ENCODE measurements at regions not wholly inside any gene's neighbourhood (a gene's known extent, or its start where the extent isn't known, plus 50 kb on each side); places are given as distances from the start of the nearest gene placed in this dataset.
"Not testable (repeated sequence)": the region's sequence is repeated elsewhere in the genome, so short reads cannot be mapped to it uniquely, and the experiment has no call there.

- DNase-seq (ENCODE audit: low read depth), result no peak
- in situ Hi-C loops (cut with HindIII; ENCODE audit: low sequenced_read_pairs), result no loop called here
- TF ChIP-seq CTCF (IDR thresholded peaks at IDR 0.05; ENCODE audit: low read depth, low read length, missing control alignments), result no peak
- no peak overlapping the region for H3K4me3 ChIP-seq (ENCODE audit: low read depth, low read length)
Observed at GRCh38 chr2:19178175-19178574, 180.2 kb downstream of the OSR1 start.

GRCh38 chr2:19176977-19177376 lies 181.4 kb downstream of the OSR1 start:
- in situ Hi-C loops (cut with HindIII; ENCODE audit: low sequenced_read_pairs), result no loop called here

GRCh38 chr2:19176172-19176852 lies 182.1 kb downstream of the OSR1 start:
- in situ Hi-C loops (cut with HindIII; ENCODE audit: low sequenced_read_pairs), result no loop called here
- no peak for DNase-seq (ENCODE audit: low read depth)
- TF ChIP-seq CTCF (IDR thresholded peaks at IDR 0.05; ENCODE audit: low read depth, low read length, missing control alignments), result no peak

More at GRCh38 chr2:19176977-19177376, 181.4 kb downstream of the OSR1 start:
- DNase-seq (ENCODE audit: low read depth), result no peak
- H3K4me3 ChIP-seq (ENCODE audit: low read depth, low read length), result no peak overlapping the region
- no peak for TF ChIP-seq CTCF (IDR thresholded peaks at IDR 0.05; ENCODE audit: low read depth, low read length, missing control alignments)

GRCh38 chr2:19174176-19174575 lies 184.2 kb downstream of the OSR1 start:
- in situ Hi-C loops (cut with HindIII; ENCODE audit: low sequenced_read_pairs), result no loop called here
- DNase-seq (ENCODE audit: low read depth), result no peak
- TF ChIP-seq CTCF (IDR thresholded peaks at IDR 0.05; ENCODE audit: low read depth, low read length, missing control alignments), result no peak
- no peak overlapping the region for H3K4me3 ChIP-seq (ENCODE audit: low read depth, low read length)

More at GRCh38 chr2:19176172-19176852, 182.1 kb downstream of the OSR1 start:
- no peak overlapping the region for H3K4me3 ChIP-seq (ENCODE audit: low read depth, low read length)

GRCh38 chr2:19171409-19171808 lies 187.0 kb downstream of the OSR1 start:
- in situ Hi-C loops (cut with HindIII; ENCODE audit: low sequenced_read_pairs), result no loop called here
- TF ChIP-seq CTCF (IDR thresholded peaks at IDR 0.05; ENCODE audit: low read depth, low read length, missing control alignments), result no peak
- no peak overlapping the region for H3K4me3 ChIP-seq (ENCODE audit: low read depth, low read length)
- no peak for DNase-seq (ENCODE audit: low read depth)

- in situ Hi-C loops (cut with HindIII; ENCODE audit: low sequenced_read_pairs), result no loop called here
- TF ChIP-seq CTCF (IDR thresholded peaks at IDR 0.05; ENCODE audit: low read depth, low read length, missing control alignments), result no peak
- no peak for DNase-seq (ENCODE audit: low read depth)
- no peak overlapping the region for H3K4me3 ChIP-seq (ENCODE audit: low read depth, low read length)
Observed at GRCh38 chr2:19169134-19169768, 189.2 kb downstream of the OSR1 start.

GRCh38 chr2:19164099-19164498 lies 194.3 kb downstream of the OSR1 start:
- H3K4me3 ChIP-seq (ENCODE audit: low read depth, low read length); in situ Hi-C loops (cut with HindIII; ENCODE audit: low sequenced_read_pairs); DNase-seq (ENCODE audit: low read depth): not testable (repeated sequence)

Measured in astrocyte of the cerebellum (primary cell).